Upper lobe of right lung (tissue), 1 donor: ENCODE measurements at regions not wholly inside any gene's neighbourhood (a gene's known extent, or its start where the extent isn't known, plus 50 kb on each side); places are given as distances from the start of the nearest gene placed in this dataset.

ENCODE experiments used
- ATAC-seq: fragments of 200-7000 bp; cut with Tn5 transposase; one replicate; pipeline ENCODE4 v1.9.1; 2020; ENCODE audit warnings: mild to moderate bottlenecking, moderate library complexity
- DNase-seq: peaks from one replicate; pipeline ENCODE4 v3.0.0-alpha.2; 2020
- H3K27ac ChIP-seq: fragments of 200-600 bp; one replicate; pipeline ENCODE4 v1.8.0; 2022
- H3K27me3 ChIP-seq: fragments of 200-600 bp; one replicate; pipeline ENCODE4 v1.8.0; 2022; ENCODE audit warnings: mild to moderate bottlenecking
- H3K36me3 ChIP-seq: fragments of 200-600 bp; one replicate; pipeline ENCODE4 v1.8.0; 2022
- H3K4me1 ChIP-seq: fragments of 200-600 bp; one replicate; pipeline ENCODE4 v1.8.0; 2022
- H3K4me3 ChIP-seq: fragments of 200-600 bp; one replicate; pipeline ENCODE4 v1.8.0; 2022; ENCODE audit warnings: mild to moderate bottlenecking
- H3K9me3 ChIP-seq: fragments of 200-600 bp; one replicate; pipeline ENCODE4 v1.8.0; 2022
- CTCF ChIP-seq: fragments of 200-600 bp; IDR thresholded peaks from one replicate; pipeline ENCODE4 v1.8.0; 2022; ENCODE audit warnings: antibody characterized with exemption
- intact Hi-C: fragments of 100-400 bp; cut with DNase I; formaldehyde crosslinking; loops from one replicate; pipeline ENCODE4 v1.11.0; 2022
- donor health status: DM: no; HTN: yes; CAD: no; lungs with severe emphysema.

- ATAC-seq (no peak), DNase-seq (no peak)
- intact Hi-C loops, result no loop called here
- Histone ChIP-seq H3K36me3 (no peaks in the 10 kb centered on the region), H3K4me3 (no peak overlapping the region), H3K27me3 (no peaks in the 10 kb centered on the region), H3K4me1 (no peaks in the 10 kb centered on the region), H3K27ac (no peak overlapping the region), H3K9me3 (no peaks in the 10 kb centered on the region)
- TF ChIP-seq CTCF, result no peak
Measured at GRCh38 chr7:36003343-36003742, 149.7 kb upstream of the EEPD1 start.

GRCh38 chr7:36005293-36005692 is 147.8 kb upstream of the EEPD1 start:
- no peak for DNase-seq

GRCh38 chr7:36005876-36006275 is 147.2 kb upstream of the EEPD1 start:
- intact Hi-C loops, result no loop called here
- ATAC-seq, result no peak

More at GRCh38 chr7:36005293-36005692, 147.8 kb upstream of the EEPD1 start:
- intact Hi-C loops, result no loop called here
- Histone ChIP-seq H3K27ac (no peak overlapping the region), H3K9me3 (no peaks in the 10 kb centered on the region), H3K4me3 (no peak overlapping the region), H3K27me3 (no peaks in the 10 kb centered on the region), H3K4me1 (no peaks in the 10 kb centered on the region), H3K36me3 (no peaks in the 10 kb centered on the region)
- no peak for TF ChIP-seq CTCF
- peak; percentile 46 for ATAC-seq

GRCh38 chr7:36006636-36007229 is 146.3 kb upstream of the EEPD1 start:
- Histone ChIP-seq H3K4me3 (no peak overlapping the region), H3K9me3 (no peaks in the 10 kb centered on the region), H3K36me3 (no peaks in the 10 kb centered on the region), H3K27me3 (no peaks in the 10 kb centered on the region), H3K27ac (no peak overlapping the region), H3K4me1 (no peaks in the 10 kb centered on the region)
- ATAC-seq (no peak), DNase-seq (no peak)
- TF ChIP-seq CTCF, result no peak
- intact Hi-C loops, result no loop called here

More at GRCh38 chr7:36005876-36006275, 147.2 kb upstream of the EEPD1 start:
- H3K27me3 ChIP-seq, result no peaks in the 10 kb centered on the region
- no peak for TF ChIP-seq CTCF
- H3K36me3 ChIP-seq, result no peaks in the 10 kb centered on the region
- H3K27ac ChIP-seq, result no peak overlapping the region
- no peak overlapping the region for H3K4me3 ChIP-seq
- H3K9me3 ChIP-seq, result no peaks in the 10 kb centered on the region
- H3K4me1 ChIP-seq, result no peaks in the 10 kb centered on the region
- no peak for DNase-seq

GRCh38 chr7:36010656-36011587 is 142.1 kb upstream of the EEPD1 start:
- no peak for DNase-seq
- no peak for TF ChIP-seq CTCF
- intact Hi-C loops, result no loop called here
- no peaks in the 10 kb centered on the region for H3K9me3 ChIP-seq
- no peak for ATAC-seq
- no peak overlapping the region for H3K4me3 ChIP-seq
- no peaks in the 10 kb centered on the region for H3K36me3 ChIP-seq
- H3K27ac ChIP-seq, result no peak overlapping the region
- no peaks in the 10 kb centered on the region for H3K27me3 ChIP-seq
- no peaks in the 10 kb centered on the region for H3K4me1 ChIP-seq
